H1 (cell line): ENCODE measurements at regions not wholly inside any gene's neighbourhood (a gene's known extent, or its start where the extent isn't known, plus 50 kb on each side); places are given as distances from the start of the nearest gene placed in this dataset.

Experiments used
- CTCF ChIA-PET: fragments of 300-600 bp; sonication (Branson Sonifier 250); formaldehyde crosslinking; loops from one replicate; lab custom pipeline; 2021; ENCODE audit not compliant: partially characterized antibody; lab: Charles Lee
- POLR2A ChIA-PET: fragments of 300-600 bp; sonication (Branson Sonifier 250); formaldehyde crosslinking; loops from one replicate; lab custom pipeline; 2021; ENCODE audit warnings: inconsistent platforms; ENCODE audit not compliant: partially characterized antibody; lab: Charles Lee
- DNase-seq, 2 experiments: peaks; one replicate each; pipeline versions ENCODE4 v3.0.0 to v3.0.0-alpha.2; 2010 to 2022; ENCODE audit warnings: low spot score in 2 of 2, low read depth in 1 of 2, mixed read lengths in 1 of 2
- FAIRE-seq: peaks from 2 replicates; lab custom pipeline; 2011; peaks lifted over from hg19 to GRCh38; lab: Jason Lieb, UNC
- H2AFZ ChIP-seq: 2 replicates; pipeline ENCODE4 v1.8.1; 2012; ENCODE audit warnings: low read length, inconsistent platforms
- H2AK5ac ChIP-seq: 2 replicates; pipeline ENCODE4 v1.6.1; 2013; ENCODE audit warnings: low read depth, low read length
- H2BK120ac ChIP-seq: replicated peaks from 2 replicates; pipeline ENCODE3; 2013; ENCODE audit warnings: low read depth, low read length, inconsistent platforms
- H2BK12ac ChIP-seq: 2 replicates; pipeline ENCODE4 v1.6.1; 2013; ENCODE audit warnings: low read depth, low read length
- H2BK15ac ChIP-seq: 2 replicates; pipeline ENCODE4 v1.6.1; 2013; ENCODE audit warnings: low read length
- H2BK20ac ChIP-seq: 2 replicates; pipeline ENCODE4 v1.6.1; 2013; ENCODE audit warnings: low read length
- H2BK5ac ChIP-seq: 2 replicates; pipeline ENCODE4 v1.6.1; 2013; ENCODE audit warnings: low read depth, low read length
- H3K14ac ChIP-seq: 2 replicates; pipeline ENCODE4 v1.6.1; 2013; ENCODE audit warnings: inconsistent platforms; ENCODE audit not compliant: insufficient read length
- H3K18ac ChIP-seq: 2 replicates; pipeline ENCODE4 v1.6.1; 2013; ENCODE audit warnings: low read length; ENCODE audit errors: extremely low read depth
- H3K23ac ChIP-seq: 2 replicates; pipeline ENCODE4 v1.6.1; 2013; ENCODE audit warnings: inconsistent platforms; ENCODE audit not compliant: insufficient read length
- H3K23me2 ChIP-seq: 2 replicates; pipeline ENCODE4 v1.6.1; 2013; ENCODE audit warnings: low read depth, low read length
- H3K27ac ChIP-seq: 2 replicates; pipeline ENCODE4 v1.6.1; 2011; ENCODE audit warnings: low read depth, low read length, inconsistent platforms
- H3K27me3 ChIP-seq, 4 experiments: replicated peaks in 1 of 4; 1 replicate in 1 of 4; 2 replicates in 3 of 4; pipeline versions ENCODE4 v1.6.1 to v1.8.1; 2011 to 2013; ENCODE audit warnings: low read length in 3 of 4, mild to moderate bottlenecking in 3 of 4, inconsistent platforms in 2 of 4, mixed read lengths in 2 of 4, moderate library complexity in 1 of 4; ENCODE audit not compliant: control insufficient read depth in 3 of 4, insufficient read depth in 3 of 4; ENCODE audit errors: extremely low read depth in 1 of 4
- H3K36me3 ChIP-seq, 4 experiments: 2 replicates each; pipeline versions ENCODE4 v1.6.1 to v1.8.1; 2011 to 2013; ENCODE audit warnings: mild to moderate bottlenecking in 4 of 4, low read length in 3 of 4, moderate library complexity in 2 of 4, control low read depth in 1 of 4, inconsistent platforms in 1 of 4; ENCODE audit not compliant: insufficient read depth in 4 of 4, control insufficient read depth in 2 of 4
- H3K4ac ChIP-seq: replicated peaks from 2 replicates; pipeline ENCODE3; 2013; ENCODE audit warnings: low read length, low read depth, mixed read lengths, inconsistent platforms; ENCODE audit not compliant: insufficient read length
- H3K4me1 ChIP-seq, 4 experiments: replicated peaks in 1 of 4; 1 replicate in 1 of 4; 2 replicates in 3 of 4; pipeline versions ENCODE4 v1.6.1 to v1.8.1; 2011 to 2013; ENCODE audit warnings: low read length in 3 of 4, inconsistent platforms in 2 of 4, mixed read lengths in 1 of 4; ENCODE audit not compliant: insufficient read depth in 4 of 4, control insufficient read depth in 3 of 4
- H3K4me2 ChIP-seq, 2 experiments: 2 replicates each; pipeline versions ENCODE4 v1.6.1 to v1.8.1; 2011 to 2013; ENCODE audit warnings: low read depth in 2 of 2, low read length in 2 of 2, control low read depth in 1 of 2, inconsistent platforms in 1 of 2, mild to moderate bottlenecking in 1 of 2; ENCODE audit not compliant: insufficient read depth in 1 of 2
- H3K4me3 ChIP-seq, 4 experiments: fragments of 200-600, 300-600 bp in 1 of 4; sonication (generic), shearing (Covaris generic), sonication (Bioruptor Twin) in 1 of 4; 2 replicates each; pipeline versions ENCODE4 v1.5.1 to v1.8.1; 2011 to 2016; ENCODE audit warnings: low read length in 4 of 4, low read depth in 3 of 4, control low read depth in 2 of 4, inconsistent platforms in 2 of 4, mild to moderate bottlenecking in 2 of 4, mixed read lengths in 1 of 4, moderate library complexity in 1 of 4; ENCODE audit not compliant: insufficient read depth in 2 of 4; ENCODE audit errors: extremely low read depth in 1 of 4
- H3K56ac ChIP-seq: replicated peaks from 2 replicates; pipeline ENCODE3; 2013; ENCODE audit warnings: low read depth, mild to moderate bottlenecking, mixed read lengths, low read length, inconsistent platforms; ENCODE audit not compliant: insufficient read length
- H3K79me1 ChIP-seq: 2 replicates; pipeline ENCODE4 v1.6.1; 2013; ENCODE audit warnings: low read depth, low read length, control low read depth
- H3K79me2 ChIP-seq, 2 experiments: 2 replicates each; pipeline versions ENCODE4 v1.6.1 to v1.8.1; 2012 to 2013; ENCODE audit warnings: low read length in 2 of 2, mild to moderate bottlenecking in 2 of 2, inconsistent platforms in 1 of 2; ENCODE audit not compliant: insufficient read depth in 2 of 2, control insufficient read depth in 1 of 2
- H3K9ac ChIP-seq, 4 experiments: replicated peaks in 1 of 4; 1 replicate in 1 of 4; 2 replicates in 3 of 4; pipeline versions ENCODE4 v1.6.1 to v1.8.1; 2011 to 2013; ENCODE audit warnings: low read depth in 3 of 4, low read length in 3 of 4, control low read depth in 2 of 4, mild to moderate bottlenecking in 2 of 4, moderate library complexity in 2 of 4, inconsistent platforms in 1 of 4; ENCODE audit errors: extremely low read depth in 1 of 4
- H3K9me3 ChIP-seq, 2 experiments: 2 replicates each; pipeline versions ENCODE4 v1.6.1 to v1.8.1; 2012 to 2013; ENCODE audit warnings: mild to moderate bottlenecking in 2 of 2, moderate library complexity in 2 of 2, control low read depth in 1 of 2, inconsistent platforms in 1 of 2, low read depth in 1 of 2, low read length in 1 of 2, mixed read lengths in 1 of 2; ENCODE audit not compliant: insufficient read depth in 2 of 2
- H4K20me1 ChIP-seq, 2 experiments: replicated peaks in 1 of 2; 2 replicates each; pipeline versions ENCODE3 to v1.8.1; 2011 to 2013; ENCODE audit warnings: inconsistent platforms in 2 of 2, low read length in 2 of 2, mild to moderate bottlenecking in 1 of 2; ENCODE audit not compliant: insufficient read depth in 2 of 2, control insufficient read depth in 1 of 2
- H4K5ac ChIP-seq: 2 replicates; pipeline ENCODE4 v1.6.1; 2013; ENCODE audit warnings: low read length, low read depth, mixed read lengths, inconsistent platforms; ENCODE audit not compliant: insufficient read length
- H4K8ac ChIP-seq: 2 replicates; pipeline ENCODE4 v1.8.0; 2013; ENCODE audit warnings: mild to moderate bottlenecking, moderate library complexity, low read length, inconsistent platforms; ENCODE audit not compliant: insufficient read depth; ENCODE audit errors: extremely low read depth
- H4K91ac ChIP-seq: replicated peaks from 2 replicates; pipeline ENCODE3; 2013; ENCODE audit warnings: low read length, mixed read lengths, inconsistent platforms; ENCODE audit not compliant: insufficient read length
- CBX5 ChIP-seq: fragments of 300-800, 300-1000 bp; sonication (generic); IDR thresholded peaks from 2 replicates; pipeline ENCODE4 v1.7.1; 2016; ENCODE audit warnings: antibody characterized with exemption, low read length, low read depth
- RNF2 ChIP-seq: fragments of 200-900, 300-1000 bp; sonication (generic); IDR thresholded peaks from 2 replicates; pipeline ENCODE4 v1.7.1; 2016; ENCODE audit warnings: borderline replicate concordance, low read depth, mild to moderate bottlenecking, antibody characterized with exemption, low read length; ENCODE audit not compliant: poor library complexity, severe bottlenecking; ENCODE audit errors: missing control alignments
- TAF1 ChIP-seq: IDR thresholded peaks from 2 replicates; pipeline ENCODE4 v1.6.1; 2011; ENCODE audit warnings: mild to moderate bottlenecking, low read depth, low read length
- WGBS, 2 experiments: shearing (Covaris generic) in 1 of 2; methylation state at CpG; one replicate each; pipeline versions ENCODE4 v1.1.6 to v1.1.7; 2013 to 2015; ENCODE audit warnings: low lambda C conversion rate in 2 of 2, mixed read lengths in 2 of 2, inconsistent platforms in 1 of 2, low coverage in 1 of 2, missing lambda C conversion rate in 1 of 2; ENCODE audit not compliant: insufficient replicate concordance in 2 of 2, insufficient coverage in 1 of 2, insufficient read length in 1 of 2; ENCODE audit errors: extremely low coverage in 1 of 2, missing lambda C conversion rate in 1 of 2; 5-methylcytosine and 5-hydroxymethylcytosine counted together

DNA sequence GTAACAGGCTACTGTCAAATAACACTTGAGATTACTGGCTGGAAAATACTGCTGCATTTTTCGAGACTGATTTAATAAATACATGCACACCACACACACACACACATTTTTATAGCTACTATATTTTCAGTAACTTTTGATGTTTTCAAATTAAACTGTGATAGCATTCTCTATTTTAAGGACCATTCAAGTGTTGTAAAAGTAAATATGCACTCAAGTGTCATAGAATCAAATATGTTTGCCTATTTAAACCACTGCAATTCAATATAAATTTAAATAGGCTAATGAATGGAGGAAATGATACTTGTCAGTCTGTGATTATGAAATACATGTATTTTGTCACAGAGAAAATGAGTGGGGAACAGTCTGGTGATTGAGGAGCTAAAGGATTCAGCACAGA is 86.7 kb upstream of the TUBA3C start:
- POLR2A ChIA-PET: no interaction called here
- H3K79me1 ChIP-seq: no peaks in the 10 kb centered on the region
- no peak overlapping the region for H2BK12ac ChIP-seq
- no peak overlapping the region for H3K4me3 ChIP-seq
- H4K8ac ChIP-seq: no peak overlapping the region
- no peak overlapping the region for H3K18ac ChIP-seq
- peaks cover 36 to 57% of the 10 kb centered on the region in 2 experiments for H3K9me3 ChIP-seq
- H3K23ac ChIP-seq: no peak overlapping the region
- no peak overlapping the region for H3K14ac ChIP-seq
- H3K4me1 ChIP-seq: no peaks in the 10 kb centered on the region
- H2BK5ac ChIP-seq: no peak overlapping the region
- H3K27me3 ChIP-seq: no peaks in the 10 kb centered on the region
- no peaks in the 10 kb centered on the region for H3K79me2 ChIP-seq
- no peaks in the 10 kb centered on the region for H4K20me1 ChIP-seq
- H2BK120ac ChIP-seq: no peak overlapping the region
- no peak overlapping the region for H3K56ac ChIP-seq
- H3K4me2 ChIP-seq: no peak overlapping the region
- no peaks in the 10 kb centered on the region for H3K23me2 ChIP-seq
- no peaks in the 10 kb centered on the region for H3K36me3 ChIP-seq
- CTCF ChIA-PET: no interaction called here
- 35% methylated on average over 1 of the region's 1 CpG; no CpG with 5 or more reads in 1 of the 2 experiments for WGBS, 2 experiments
- no peak overlapping the region for H2AK5ac ChIP-seq
- FAIRE-seq (no peak), DNase-seq (no peak)
- H3K4ac ChIP-seq: no peak overlapping the region
- H4K91ac ChIP-seq: no peak overlapping the region
- no peak overlapping the region for H2BK20ac ChIP-seq
- TF ChIP-seq CBX5: no peak
- no peak for TF ChIP-seq RNF2
- TF ChIP-seq TAF1: no peak
- no peak overlapping the region for H2BK15ac ChIP-seq
- H2AFZ ChIP-seq: no peak overlapping the region
- no peak overlapping the region for H3K9ac ChIP-seq
- no peak overlapping the region for H4K5ac ChIP-seq
- H3K27ac ChIP-seq: no peak overlapping the region
